ENCODE measurements at regions not wholly inside any gene's neighbourhood (a gene's known extent, or its start where the extent isn't known, plus 50 kb on each side); places are given as distances from the start of the nearest gene placed in this dataset.

- TF ChIP-seq ZNF274 (IDR thresholded peaks at IDR 0.05; ENCODE audit: low read depth, low read length) (no peak), YY1 (IDR thresholded peaks at IDR 0.05; ENCODE audit: insufficient read depth, insufficient read length) (no peak), SUZ12 (IDR thresholded peaks at IDR 0.05; ENCODE audit: extremely low read depth, insufficient read depth, insufficient read length) (no peak)
These were observed 1225.8 kb downstream of the SUCLG1 start for GRCh38 chr2:83233326-83233725.

Measured in NT2/D1 (cell line).